GM18520 (cell line): ENCODE measurements at regions not wholly inside any gene's neighbourhood (a gene's known extent, or its start where the extent isn't known, plus 50 kb on each side); places are given as distances from the start of the nearest gene placed in this dataset.
A peak's percentile ranks its signal among the peaks of the same experiment; 100 is the strongest.

Source experiments
- ATAC-seq: cut with Tn5 transposase; IDR thresholded peaks from one replicate; pipeline ENCODE4 v1.9.1; 2021; ENCODE audit not compliant: unreplicated experiment

DNA sequence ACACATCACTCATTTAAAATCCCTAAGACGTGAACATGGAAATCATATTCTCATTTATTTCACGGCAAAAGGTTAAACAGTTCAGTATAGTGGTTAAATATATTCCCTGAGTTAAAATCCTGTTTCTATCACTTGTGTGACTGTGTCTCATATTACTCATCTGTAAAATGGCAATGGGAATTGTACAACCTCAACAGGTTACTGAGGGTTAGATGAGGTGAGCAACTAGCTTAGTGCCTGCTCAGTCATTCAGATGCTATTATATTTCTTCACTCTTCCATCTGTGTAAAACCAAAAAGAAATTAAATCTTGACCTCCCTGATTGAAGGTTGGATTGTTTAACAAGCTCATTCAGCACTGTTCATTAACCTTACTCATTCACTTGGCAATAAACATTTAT is 212.4 kb upstream of the STK17B start:
- no peak for ATAC-seq

- no peak for ATAC-seq
These were observed 213.4 kb upstream of the STK17B start for GRCh38 chr2:196384729-196385128.

DNA sequence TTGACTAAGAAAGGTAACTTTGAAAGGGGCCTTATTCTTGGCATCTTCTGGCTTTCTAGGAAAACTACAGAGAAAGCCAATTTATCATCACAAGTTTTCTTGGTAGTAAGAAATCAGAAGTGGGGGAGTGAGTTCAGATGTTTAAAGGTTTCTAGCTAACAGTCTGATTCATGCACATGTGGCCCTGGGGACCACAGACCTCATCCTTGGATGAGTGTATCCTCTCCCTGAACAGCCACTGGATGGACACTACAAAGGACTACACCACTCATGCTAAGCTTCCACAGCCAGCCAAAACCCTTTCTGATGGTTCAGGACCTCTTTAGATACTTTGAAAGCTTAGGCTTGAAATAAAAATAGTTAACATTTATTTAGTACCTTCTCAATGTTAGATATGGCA is 218.3 kb upstream of the STK17B start:
- no peak for ATAC-seq

DNA sequence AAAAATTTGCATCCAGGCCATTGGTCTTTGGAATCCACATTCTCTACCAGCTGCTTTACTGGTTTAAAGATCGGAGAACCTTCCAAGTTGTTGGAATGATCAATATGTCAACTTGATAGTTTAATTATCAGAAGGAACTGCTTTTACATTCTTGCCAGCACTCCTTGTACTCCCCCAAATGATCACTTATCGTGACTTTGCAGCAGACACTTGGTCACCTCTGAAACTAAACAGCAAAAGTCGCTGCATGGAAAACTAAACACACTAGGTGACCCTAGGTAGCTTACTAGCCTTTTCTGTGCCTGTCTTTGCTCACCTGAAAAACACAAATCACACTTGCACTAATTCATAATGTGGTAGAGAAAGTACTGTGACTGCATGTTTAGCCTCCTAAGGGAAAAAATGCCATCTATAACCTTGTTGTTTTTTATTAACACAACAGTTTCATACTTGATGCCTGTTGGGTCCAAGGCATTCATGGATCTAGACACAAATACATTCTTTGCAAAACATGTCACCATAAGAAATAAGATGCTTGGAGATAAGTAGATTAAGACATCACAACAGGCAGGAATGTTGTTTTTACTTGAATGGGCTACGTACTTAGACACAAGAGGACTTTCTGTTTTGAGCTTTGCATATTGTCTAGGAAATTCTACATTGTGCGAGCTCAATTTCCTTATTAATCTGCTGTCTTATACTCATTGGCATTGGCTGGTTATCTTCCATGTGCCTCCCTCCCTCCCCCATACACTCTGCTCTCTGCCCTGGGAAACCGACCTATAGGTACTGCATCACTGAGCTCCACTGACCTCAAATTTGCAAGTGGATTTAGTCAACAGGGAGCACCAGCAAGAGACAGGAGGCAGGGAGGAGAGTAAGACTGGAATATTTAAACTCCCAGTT is 219.1 kb upstream of the STK17B start:
- no peak for ATAC-seq

- ATAC-seq, result no peak
These were observed 219.7 kb upstream of the STK17B start for GRCh38 chr2:196391149-196391479.

GRCh38 chr2:196399096-196399495 is 227.7 kb upstream of the STK17B start:
- no peak for ATAC-seq

DNA sequence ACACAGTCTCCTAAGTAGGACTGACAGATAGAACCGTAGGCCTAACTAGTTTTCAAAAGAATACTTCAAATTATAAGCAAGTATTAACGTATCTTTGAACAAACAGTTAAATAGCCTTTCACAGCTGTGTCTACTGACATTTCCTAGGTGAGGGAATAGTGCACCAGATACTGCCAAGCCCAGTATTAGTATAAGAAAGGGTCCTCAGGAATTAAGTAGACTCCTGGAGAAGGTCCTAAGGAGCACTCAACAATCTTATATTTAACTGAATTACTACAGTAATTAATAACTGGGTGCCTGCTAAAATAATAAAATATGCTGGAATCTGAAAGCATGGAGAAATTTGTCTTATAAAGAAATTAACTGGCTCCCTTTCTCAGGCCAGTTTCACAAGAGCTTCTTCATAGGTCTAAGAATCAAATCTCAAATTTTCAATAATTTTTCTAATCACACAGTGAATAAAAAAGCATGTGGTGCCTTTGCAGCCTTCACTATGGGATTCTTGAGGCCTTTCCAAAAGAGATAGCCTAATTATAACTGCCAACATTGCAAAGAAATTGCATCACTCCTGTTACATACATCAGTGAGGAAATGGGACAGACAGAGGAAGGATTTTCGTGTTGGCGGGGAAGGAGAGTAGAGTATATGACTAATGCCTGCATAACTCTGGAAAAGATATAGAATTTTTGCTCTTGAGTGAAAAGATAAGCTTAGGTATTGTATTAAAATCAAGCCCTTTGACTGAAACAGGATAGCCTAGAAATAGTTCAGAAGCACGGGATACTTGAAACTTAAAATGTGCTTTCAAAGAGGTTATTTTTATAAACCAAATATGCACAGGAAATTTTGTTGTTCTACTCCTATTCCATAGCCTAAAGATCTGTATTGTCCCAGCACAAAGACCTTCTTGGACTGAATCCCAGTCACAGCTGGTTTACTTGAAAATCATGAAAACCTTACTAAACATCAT is 228.6 kb upstream of the STK17B start:
- ATAC-seq, result no peak

DNA sequence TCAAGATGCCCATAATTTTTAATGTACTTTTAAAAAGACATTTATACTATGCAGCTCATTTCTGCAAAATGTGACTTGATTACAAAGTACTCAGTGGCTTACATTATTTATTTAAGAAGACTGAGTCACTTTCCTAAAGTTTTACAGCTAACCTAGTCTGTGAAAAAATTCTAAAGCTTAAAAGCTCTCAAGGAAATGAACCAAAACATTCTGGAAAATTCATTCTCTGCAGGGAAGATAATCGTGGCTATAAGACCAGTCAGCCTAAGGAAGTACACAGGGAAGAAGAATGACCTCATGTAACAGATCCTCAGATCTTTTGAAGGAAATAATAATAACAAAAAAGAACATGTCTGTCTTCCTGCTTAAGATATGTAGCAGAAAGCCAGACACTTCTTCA is 232.1 kb upstream of the STK17B start:
- no peak for ATAC-seq

- ATAC-seq, result no peak
These were observed 232.9 kb upstream of the STK17B start for GRCh38 chr2:196404276-196404675.

GRCh38 chr2:196407675-196408264 is 231.7 kb upstream of the CCDC150 start:
- peak; percentile 54 for ATAC-seq

DNA sequence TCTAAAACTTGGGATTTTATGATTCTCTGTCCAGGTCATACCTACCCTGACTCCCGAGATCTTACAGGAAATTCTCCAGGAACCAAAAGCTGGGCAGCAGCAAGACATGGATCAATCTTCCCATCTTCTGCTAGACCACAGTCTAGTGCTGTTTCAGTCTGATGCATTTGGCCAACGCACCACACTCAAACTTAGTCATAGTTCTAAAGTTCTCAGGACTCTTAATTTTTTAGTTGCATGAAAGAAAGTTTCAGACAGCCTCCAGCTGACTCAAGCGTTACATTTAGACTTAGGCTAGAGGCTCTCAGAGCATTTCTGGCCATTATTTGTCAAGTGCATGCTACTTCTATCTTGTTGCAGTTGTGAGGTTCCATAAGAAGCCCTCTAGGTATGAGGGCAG is 230.1 kb upstream of the CCDC150 start:
- ATAC-seq, result peak; percentile 30

GRCh38 chr2:196410008-196410407 is 229.5 kb upstream of the CCDC150 start:
- no peak for ATAC-seq

GRCh38 chr2:196413821-196414274 is 225.7 kb upstream of the CCDC150 start:
- peak; percentile 86 for ATAC-seq

- peak; percentile 38 for ATAC-seq
These were observed 224.1 kb upstream of the CCDC150 start for GRCh38 chr2:196415384-196415783.

DNA sequence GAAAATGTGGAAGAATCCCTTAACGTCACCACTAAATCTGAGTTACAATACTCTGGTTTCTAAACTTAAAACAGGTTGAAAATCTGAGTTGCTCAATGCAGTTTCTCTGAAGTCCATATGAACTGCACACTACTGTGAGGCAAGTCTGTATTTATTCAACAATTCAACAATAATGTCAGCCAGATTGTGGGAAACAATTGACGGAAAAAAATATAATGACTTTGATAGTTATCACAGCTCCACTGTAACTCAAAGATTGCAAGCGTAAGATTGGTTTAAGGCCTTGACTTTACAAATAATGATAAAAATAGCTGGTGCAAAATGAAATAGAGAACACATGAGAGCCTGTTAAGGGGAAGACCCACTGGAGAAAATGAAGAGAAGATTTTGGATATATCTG is 219.4 kb upstream of the CCDC150 start:
- ATAC-seq, result no peak

DNA sequence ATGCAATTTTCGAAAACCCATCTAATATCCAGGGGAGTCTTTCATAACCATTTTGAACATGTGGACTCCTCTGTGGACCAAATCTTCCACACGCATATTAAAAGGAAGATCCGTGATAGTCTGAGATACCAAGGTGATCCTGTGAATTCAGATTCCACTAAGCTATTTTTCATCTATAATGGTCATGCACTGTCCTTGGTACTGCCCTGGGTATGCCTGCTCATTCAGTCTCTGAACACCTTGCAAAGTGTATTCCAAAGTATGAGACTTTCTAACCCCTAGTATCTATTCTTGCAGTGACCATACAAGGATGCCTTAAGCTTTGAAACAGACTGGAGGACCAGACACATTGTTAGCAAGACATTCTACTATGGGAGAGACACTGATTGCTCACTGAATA is 217.6 kb upstream of the CCDC150 start:
- ATAC-seq, result no peak

- no peak for ATAC-seq
These were observed 217.2 kb upstream of the CCDC150 start for GRCh38 chr2:196422361-196422760.

DNA sequence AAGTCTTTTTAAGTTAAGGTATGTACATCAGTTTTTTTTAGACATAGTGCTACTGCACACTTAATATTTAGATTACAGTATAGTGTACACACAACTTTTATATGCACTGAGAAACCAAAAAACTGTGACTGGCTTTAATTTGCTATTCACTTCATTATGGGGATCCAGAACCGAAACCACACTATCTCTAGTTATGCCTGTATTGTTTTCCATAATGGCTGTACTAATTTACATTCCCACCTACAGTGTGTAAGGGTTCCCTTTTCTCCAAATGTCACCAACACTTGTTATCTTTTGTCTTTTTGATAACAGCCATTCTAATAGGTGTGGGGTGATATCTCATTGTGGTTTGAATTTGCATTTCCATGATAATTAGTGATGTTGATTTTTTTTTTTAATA is 213.4 kb upstream of the CCDC150 start:
- no peak for ATAC-seq

GRCh38 chr2:196427986-196428634 is 211.4 kb upstream of the CCDC150 start:
- ATAC-seq, result no peak

- ATAC-seq, result no peak
These were observed 208.4 kb upstream of the CCDC150 start for GRCh38 chr2:196431076-196431475.

- no peak for ATAC-seq
These were observed 207.6 kb upstream of the CCDC150 start for GRCh38 chr2:196431957-196432356.
